ENCODE measurements at regions not wholly inside any gene's neighbourhood (a gene's known extent, or its start where the extent isn't known, plus 50 kb on each side); places are given as distances from the start of the nearest gene placed in this dataset.

GRCh38 chr6:137936798-137937197, 69.7 kb downstream of the TNFAIP3 start:
- no peak for DNase-seq (ENCODE audit: low spot score)
- ChIA-PET POLR2A (no interaction called here), CTCF (ENCODE audit: low intra/inter-chr PET ratio, low total read pairs) (no interaction called here)
- Histone ChIP-seq H3K79me2 (ENCODE audit: insufficient read depth, low read length) (no peaks in the 10 kb centered on the region), H3K27me3 (ENCODE audit: control insufficient read depth in 1 of 2, insufficient read depth in 2 of 2, low read length in 2 of 2) (peaks cover 0 to 2% of the 10 kb centered on the region in 2 experiments; a peak in 1 of 5 replicates), H3K4me1 (ENCODE audit: insufficient read depth, low read length) (peaks cover 15% of the 10 kb centered on the region), H3K4me2 (ENCODE audit: low read depth, low read length) (no peak overlapping the region), H2AFZ (ENCODE audit: low read length) (no peak overlapping the region), H4K20me1 (ENCODE audit: insufficient read depth, low read length) (no peaks in the 10 kb centered on the region), H3K27ac (ENCODE audit: extremely low read length, insufficient read depth, low read length) (no peak overlapping the region), H3K36me3 (replicated peaks in 1 of 2; ENCODE audit: control insufficient read depth in 1 of 2, insufficient read depth in 2 of 2, low read length in 2 of 2) (no peaks in the 10 kb centered on the region), H3K4me3 (replicated peaks in 1 of 3; ENCODE audit: insufficient read depth in 1 of 3, low read depth in 2 of 3, low read length in 3 of 3) (no peak overlapping the region), H3K9ac (ENCODE audit: insufficient read depth, low read depth, low read length) (no peak overlapping the region), H3K9me3 (ENCODE audit: low read length) (peaks cover 13% of the 10 kb centered on the region)
- no TSS peak for BruUV-seq (replicated peaks)
- ATAC-seq, result no peak
- no peak for FAIRE-seq
- in situ Hi-C loops (cut with HindIII; ENCODE audit: extremely low pct_ligation_motif_present, low pct_unique_long_range_greater_than_20kb) (no loop called here), intact Hi-C loops (cut with micrococcal nuclease; ENCODE audit: unreplicated experiment) (no loop called here)
- no peak for TF ChIP-seq ZNF710 (CRISPR knock-in tag; IDR thresholded peaks at IDR 0.05; ENCODE audit: borderline replicate concordance)
- TF ChIP-seq DNMT1 (CRISPR knock-in tag; IDR thresholded peaks at IDR 0.05), result no peak
- TF ChIP-seq GMEB1 (CRISPR knock-in tag; IDR thresholded peaks at IDR 0.05; ENCODE audit: borderline replicate concordance), result no peak
- TF ChIP-seq KAT8 (CRISPR knock-in tag; IDR thresholded peaks at IDR 0.05), result no peak
- no peak for TF ChIP-seq NRL (CRISPR knock-in tag; IDR thresholded peaks at IDR 0.05; ENCODE audit: borderline replicate concordance)
- TF ChIP-seq ZNF432 (CRISPR knock-in tag; IDR thresholded peaks at IDR 0.05; ENCODE audit: borderline replicate concordance), result no peak
- TF ChIP-seq SALL2 (CRISPR knock-in tag; IDR thresholded peaks at IDR 0.05), result no peak
